BJ (cell line): ENCODE measurements at regions not wholly inside any gene's neighbourhood (a gene's known extent, or its start where the extent isn't known, plus 50 kb on each side); places are given as distances from the start of the nearest gene placed in this dataset.

ENCODE experiments used
- CTCF ChIA-PET: fragments of 350-600 bp; formaldehyde crosslinking; extraction: SDS; loops from one replicate; lab custom pipeline; 2021; ENCODE audit warnings: antibody characterized with exemption, inconsistent platforms; lab: Yijun Ruan, JAX
- POLR2A ChIA-PET: fragments of 300-600 bp; sonication (Branson Sonifier 250); formaldehyde crosslinking; extraction: SDS; loops from one replicate; lab custom pipeline; 2021; ENCODE audit warnings: antibody characterized with exemption; lab: Charles Lee
- DNase-seq: peaks from one replicate; pipeline ENCODE4 v3.0.0-alpha.2; 2011; ENCODE audit warnings: low read depth
- H3K27me3 ChIP-seq: 2 replicates; pipeline ENCODE4 v1.6.0; 2011; ENCODE audit warnings: low read length; ENCODE audit not compliant: control insufficient read depth, insufficient read depth
- H3K36me3 ChIP-seq: 2 replicates; pipeline ENCODE4 v1.5.1; 2011; ENCODE audit warnings: low read length; ENCODE audit not compliant: control insufficient read depth, insufficient read depth
- H3K4me3 ChIP-seq: 2 replicates; pipeline ENCODE4 v1.5.1; 2011; ENCODE audit warnings: low read depth, mild to moderate bottlenecking, control low read depth, low read length
- TF ChIP-seq, protein P1 (sequence below): IDR thresholded peaks from 2 replicates; pipeline ENCODE4 v1.5.1; 2011; ENCODE audit warnings: low read depth, mild to moderate bottlenecking, control low read depth, inconsistent platforms, low read length, moderate library complexity; ENCODE audit not compliant: insufficient read depth

DNA sequence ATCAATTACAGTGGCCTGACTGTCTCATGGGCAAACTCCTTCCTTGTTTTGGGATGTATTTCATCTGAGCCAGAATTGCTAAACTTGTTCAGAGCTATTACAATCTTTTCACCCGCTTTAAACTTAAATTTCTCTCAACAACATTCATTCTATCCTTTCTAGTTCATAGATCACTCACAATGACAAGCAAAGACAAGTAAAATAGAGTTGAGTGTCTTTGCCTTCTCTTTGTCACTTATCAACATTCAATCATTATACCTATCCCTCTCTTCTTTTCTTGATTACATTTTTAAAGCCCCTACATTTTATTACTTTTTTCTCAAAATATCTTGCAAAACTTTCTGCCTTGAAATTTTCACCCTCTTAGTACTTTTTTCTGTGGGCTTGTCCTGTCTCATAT, 1113.1 kb downstream of the PCDH17 start:
- POLR2A ChIA-PET: no interaction called here
- no peaks in the 10 kb centered on the region for H3K27me3 ChIP-seq
- no peaks in the 10 kb centered on the region for H3K36me3 ChIP-seq
- TF ChIP-seq, protein P1, sequence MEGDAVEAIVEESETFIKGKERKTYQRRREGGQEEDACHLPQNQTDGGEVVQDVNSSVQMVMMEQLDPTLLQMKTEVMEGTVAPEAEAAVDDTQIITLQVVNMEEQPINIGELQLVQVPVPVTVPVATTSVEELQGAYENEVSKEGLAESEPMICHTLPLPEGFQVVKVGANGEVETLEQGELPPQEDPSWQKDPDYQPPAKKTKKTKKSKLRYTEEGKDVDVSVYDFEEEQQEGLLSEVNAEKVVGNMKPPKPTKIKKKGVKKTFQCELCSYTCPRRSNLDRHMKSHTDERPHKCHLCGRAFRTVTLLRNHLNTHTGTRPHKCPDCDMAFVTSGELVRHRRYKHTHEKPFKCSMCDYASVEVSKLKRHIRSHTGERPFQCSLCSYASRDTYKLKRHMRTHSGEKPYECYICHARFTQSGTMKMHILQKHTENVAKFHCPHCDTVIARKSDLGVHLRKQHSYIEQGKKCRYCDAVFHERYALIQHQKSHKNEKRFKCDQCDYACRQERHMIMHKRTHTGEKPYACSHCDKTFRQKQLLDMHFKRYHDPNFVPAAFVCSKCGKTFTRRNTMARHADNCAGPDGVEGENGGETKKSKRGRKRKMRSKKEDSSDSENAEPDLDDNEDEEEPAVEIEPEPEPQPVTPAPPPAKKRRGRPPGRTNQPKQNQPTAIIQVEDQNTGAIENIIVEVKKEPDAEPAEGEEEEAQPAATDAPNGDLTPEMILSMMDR: no peak
- no peak overlapping the region for H3K4me3 ChIP-seq
- CTCF ChIA-PET: no interaction called here
- no peak for DNase-seq

DNA sequence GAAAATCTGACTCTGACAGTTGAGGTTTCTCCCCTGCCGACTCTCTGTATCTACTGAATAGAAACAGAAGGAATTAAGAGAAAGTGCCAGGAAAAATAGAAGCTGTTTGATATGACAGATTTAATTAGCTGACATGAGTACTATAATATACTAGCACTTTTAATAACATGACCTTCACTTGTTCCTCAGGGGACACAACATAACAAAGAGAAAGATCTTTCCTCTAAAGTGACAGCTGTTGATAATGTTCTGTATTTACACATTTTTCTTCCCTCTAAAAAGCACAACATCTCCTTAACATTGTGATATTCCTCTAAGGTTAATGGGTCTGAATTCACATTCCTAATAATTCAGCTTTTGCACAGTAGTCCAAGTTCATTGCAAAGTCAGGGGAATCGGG, 1136.0 kb downstream of the PCDH17 start:
- H3K36me3 ChIP-seq: no peaks in the 10 kb centered on the region
- DNase-seq: no peak
- TF ChIP-seq, protein P1: no peak
- ChIA-PET POLR2A (no interaction called here), CTCF (no interaction called here)
- no peaks in the 10 kb centered on the region for H3K27me3 ChIP-seq
- no peak overlapping the region for H3K4me3 ChIP-seq

DNA sequence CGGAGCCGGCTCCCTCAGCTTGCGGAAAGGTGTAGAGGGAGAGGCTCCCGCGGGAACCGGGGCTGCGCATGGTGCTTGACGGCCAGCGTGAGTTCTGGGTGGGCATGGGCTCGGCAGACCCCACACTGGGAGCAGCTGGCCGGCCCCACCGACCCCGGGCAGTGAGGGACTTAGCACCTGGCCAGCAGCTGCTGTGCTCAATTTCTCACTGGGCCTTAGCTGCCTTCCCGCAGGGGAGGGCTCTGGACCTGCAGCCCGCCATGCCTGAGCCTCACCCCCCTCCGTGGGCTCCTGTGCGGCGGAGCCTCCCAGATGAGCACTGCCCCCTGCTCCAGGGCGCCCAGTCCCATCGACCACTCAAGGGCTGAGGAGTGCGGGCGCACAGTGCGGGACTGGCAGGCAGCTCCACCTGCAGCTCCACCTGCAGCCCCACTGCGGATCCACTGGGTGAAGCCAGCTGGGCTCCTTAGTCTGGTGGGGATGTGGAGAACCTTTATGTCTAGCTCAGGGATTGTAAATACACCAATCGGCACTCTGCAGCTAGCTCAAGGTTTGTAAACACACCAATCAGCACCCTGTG, 1141.8 kb downstream of the PCDH17 start:
- TF ChIP-seq, protein P1: no peak
- H3K4me3 ChIP-seq: no peak overlapping the region
- DNase-seq: no peak
- no peaks in the 10 kb centered on the region for H3K27me3 ChIP-seq
- ChIA-PET POLR2A (no interaction called here), CTCF (no interaction called here)
- no peaks in the 10 kb centered on the region for H3K36me3 ChIP-seq

DNA sequence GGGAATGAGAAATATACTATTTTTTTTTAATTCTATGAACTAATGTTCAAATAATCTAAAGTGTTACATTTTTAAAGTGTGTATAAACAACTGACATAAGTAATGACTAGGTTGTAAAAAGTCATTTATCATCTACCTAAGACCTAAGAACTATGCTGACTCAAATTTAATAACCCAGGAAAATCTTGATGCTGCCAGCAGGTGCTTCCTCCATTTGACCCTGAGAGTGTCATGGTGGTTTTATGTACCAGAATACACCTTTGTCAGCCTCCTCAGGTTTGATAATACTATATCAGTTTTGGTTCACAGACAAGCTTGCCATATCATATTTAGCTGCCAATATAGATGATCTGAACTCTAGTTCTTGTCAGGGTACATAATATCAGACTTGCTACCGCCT, 1151.2 kb downstream of the PCDH17 start:
- no peak for DNase-seq

DNA sequence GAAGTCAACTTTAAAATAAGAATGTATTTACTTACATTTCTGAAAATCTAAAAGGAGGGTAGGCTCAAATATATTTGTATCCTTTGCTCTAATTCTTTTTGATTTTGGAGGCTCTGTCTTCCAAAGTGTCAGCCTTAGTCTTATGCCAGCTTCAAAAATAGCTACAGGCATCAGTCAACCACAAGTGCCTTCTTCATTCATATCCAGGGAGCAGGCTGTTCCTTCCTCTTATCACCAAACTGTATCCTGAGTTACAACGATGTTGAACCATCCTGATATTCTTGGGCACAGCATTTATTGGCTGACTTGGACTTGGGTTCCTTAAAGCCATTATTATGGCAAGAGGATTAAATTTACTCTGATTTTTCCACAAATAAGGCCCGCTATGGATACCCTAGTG, 1161.3 kb downstream of the PCDH17 start:
- no peak for DNase-seq
- Histone ChIP-seq H3K27me3 (no peaks in the 10 kb centered on the region), H3K36me3 (no peaks in the 10 kb centered on the region), H3K4me3 (no peak overlapping the region)
- POLR2A ChIA-PET: no interaction called here
- CTCF ChIA-PET: no interaction called here
- TF ChIP-seq, protein P1: no peak

More for the DNA sequence above, 1151.2 kb downstream of the PCDH17 start:
- Histone ChIP-seq H3K4me3 (no peak overlapping the region), H3K27me3 (no peaks in the 10 kb centered on the region), H3K36me3 (no peaks in the 10 kb centered on the region)
- CTCF ChIA-PET: no interaction called here
- POLR2A ChIA-PET: no interaction called here
- TF ChIP-seq, protein P1: no peak
